ENCODE measurements at regions not wholly inside any gene's neighbourhood (a gene's known extent, or its start where the extent isn't known, plus 50 kb on each side); places are given as distances from the start of the nearest gene placed in this dataset.

- ChIA-PET RAD21 (ENCODE audit: unreplicated experiment) (interaction anchor here (1.0 to 1.1 kb wide), 2 partner anchors 11 to 137 kb away, joined by 3 to 4 read pairs; no protein-coding TSS in a partner anchor), POLR2A (interaction anchor here (2.0 kb wide), 1 partner anchor 23 kb away, joined by 7 read pairs; no protein-coding TSS in a partner anchor), CTCF (interaction anchor here (0.8 to 1.3 kb wide), 3 partner anchors 21 to 25 kb away, joined by 3 to 4 read pairs (median 3); no protein-coding TSS in a partner anchor), SMC1A (ENCODE audit: uncharacterized antibody, unreplicated experiment) (interaction anchor here (0.8 to 1.9 kb wide), 8 partner anchors 11 to 71 kb away, joined by 3 to 6 read pairs (median 4); no protein-coding TSS in a partner anchor)
- intact Hi-C loops (cut with micrococcal nuclease; ENCODE audit: unreplicated experiment) (no loop called here), in situ Hi-C loops (cut with MboI) (no loop called here)
- Histone ChIP-seq H3K36me3 (ENCODE audit: control insufficient read depth in 2 of 2, insufficient read depth in 2 of 2, low read length in 1 of 2) (no peaks in the 10 kb centered on the region), H3K9me3 (replicated peaks; ENCODE audit: control insufficient read depth, insufficient read depth, low read length) (no peaks in the 10 kb centered on the region), H3K4me2 (ENCODE audit: control insufficient read depth, insufficient read depth) (peak overlapping the region; percentile 57; the same call in 1 of the 2 replicates), H3K79me2 (ENCODE audit: control insufficient read depth, insufficient read depth, low read length) (no peaks in the 10 kb centered on the region), H3K27me3 (replicated peaks in 1 of 2; ENCODE audit: control insufficient read depth in 2 of 2, insufficient read depth in 2 of 2, low read length in 1 of 2) (no peaks in the 10 kb centered on the region), H2AFZ (ENCODE audit: control insufficient read depth, low read depth, low read length) (no peak overlapping the region), H3K27ac (ENCODE audit: control insufficient read depth, insufficient read depth) (no peak overlapping the region), H4K20me1 (ENCODE audit: control insufficient read depth, insufficient read depth) (no peaks in the 10 kb centered on the region), H3K4me1 (ENCODE audit: control insufficient read depth, insufficient read depth, low read length) (peaks cover 27% of the 10 kb centered on the region), H3K9ac (ENCODE audit: control insufficient read depth, insufficient read depth, low read length) (no peak overlapping the region), H3K4me3 (no peak overlapping the region)
- ATAC-seq (peak; percentile 94), DNase-seq (ENCODE audit: low read depth, low spot score) (peak; percentile 35), FAIRE-seq (no peak)
- 4% methylated on average over 3 of the region's 3 CpGs for WGBS (ENCODE audit: insufficient coverage, insufficient replicate concordance, low lambda C conversion rate, missing lambda C conversion rate)
- BruUV-seq (replicated peaks) = no TSS peak
- no peak for TF ChIP-seq SUZ12 (IDR thresholded peaks at IDR 0.05; ENCODE audit: unreplicated experiment)
- TF ChIP-seq RFX5 (IDR thresholded peaks at IDR 0.05; ENCODE audit: low read depth, low read length) = no peak
- TF ChIP-seq IRF4 (IDR thresholded peaks at IDR 0.05; ENCODE audit: low read depth, low read length) = peak; percentile 75; the same call in 1 of the 2 replicates
- no peak for TF ChIP-seq CHD2 (IDR thresholded peaks at IDR 0.05; ENCODE audit: borderline replicate concordance, low read depth, low read length)
- TF ChIP-seq NBN (IDR thresholded peaks at IDR 0.05) = no peak
- 0 out of 2 replicates have a peak, but pooled peaks have one; percentile 15 for TF ChIP-seq NR2F1 (conservative IDR thresholded peaks at IDR 0.05)
- peak in 1 of 2 experiments; percentile 69; a peak in 1 of 4 replicates for TF ChIP-seq ETV6 (conservative IDR thresholded peaks at IDR 0.05 in 1 of 2, IDR thresholded peaks at IDR 0.05 in 1 of 2; ENCODE audit: borderline replicate concordance in 1 of 2, low read depth in 1 of 2)
- TF ChIP-seq EED (IDR thresholded peaks at IDR 0.05; ENCODE audit: low read depth) = peak; percentile 72
- TF ChIP-seq IKZF1 (conservative IDR thresholded peaks at IDR 0.05) = peak; percentile 66
- no peak for TF ChIP-seq PRDM15 (CRISPR knock-in tag; IDR thresholded peaks at IDR 0.05)
- TF ChIP-seq, protein P1, sequence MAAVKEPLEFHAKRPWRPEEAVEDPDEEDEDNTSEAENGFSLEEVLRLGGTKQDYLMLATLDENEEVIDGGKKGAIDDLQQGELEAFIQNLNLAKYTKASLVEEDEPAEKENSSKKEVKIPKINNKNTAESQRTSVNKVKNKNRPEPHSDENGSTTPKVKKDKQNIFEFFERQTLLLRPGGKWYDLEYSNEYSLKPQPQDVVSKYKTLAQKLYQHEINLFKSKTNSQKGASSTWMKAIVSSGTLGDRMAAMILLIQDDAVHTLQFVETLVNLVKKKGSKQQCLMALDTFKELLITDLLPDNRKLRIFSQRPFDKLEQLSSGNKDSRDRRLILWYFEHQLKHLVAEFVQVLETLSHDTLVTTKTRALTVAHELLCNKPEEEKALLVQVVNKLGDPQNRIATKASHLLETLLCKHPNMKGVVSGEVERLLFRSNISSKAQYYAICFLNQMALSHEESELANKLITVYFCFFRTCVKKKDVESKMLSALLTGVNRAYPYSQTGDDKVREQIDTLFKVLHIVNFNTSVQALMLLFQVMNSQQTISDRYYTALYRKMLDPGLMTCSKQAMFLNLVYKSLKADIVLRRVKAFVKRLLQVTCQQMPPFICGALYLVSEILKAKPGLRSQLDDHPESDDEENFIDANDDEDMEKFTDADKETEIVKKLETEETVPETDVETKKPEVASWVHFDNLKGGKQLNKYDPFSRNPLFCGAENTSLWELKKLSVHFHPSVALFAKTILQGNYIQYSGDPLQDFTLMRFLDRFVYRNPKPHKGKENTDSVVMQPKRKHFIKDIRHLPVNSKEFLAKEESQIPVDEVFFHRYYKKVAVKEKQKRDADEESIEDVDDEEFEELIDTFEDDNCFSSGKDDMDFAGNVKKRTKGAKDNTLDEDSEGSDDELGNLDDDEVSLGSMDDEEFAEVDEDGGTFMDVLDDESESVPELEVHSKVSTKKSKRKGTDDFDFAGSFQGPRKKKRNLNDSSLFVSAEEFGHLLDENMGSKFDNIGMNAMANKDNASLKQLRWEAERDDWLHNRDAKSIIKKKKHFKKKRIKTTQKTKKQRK (IDR thresholded peaks at IDR 0.05; ENCODE audit: low read depth, low read length) = no peak
- no peak for TF ChIP-seq SIX5 (IDR thresholded peaks at IDR 0.05; ENCODE audit: low read depth, low read length, severe bottlenecking)
- TF ChIP-seq, protein P2, sequence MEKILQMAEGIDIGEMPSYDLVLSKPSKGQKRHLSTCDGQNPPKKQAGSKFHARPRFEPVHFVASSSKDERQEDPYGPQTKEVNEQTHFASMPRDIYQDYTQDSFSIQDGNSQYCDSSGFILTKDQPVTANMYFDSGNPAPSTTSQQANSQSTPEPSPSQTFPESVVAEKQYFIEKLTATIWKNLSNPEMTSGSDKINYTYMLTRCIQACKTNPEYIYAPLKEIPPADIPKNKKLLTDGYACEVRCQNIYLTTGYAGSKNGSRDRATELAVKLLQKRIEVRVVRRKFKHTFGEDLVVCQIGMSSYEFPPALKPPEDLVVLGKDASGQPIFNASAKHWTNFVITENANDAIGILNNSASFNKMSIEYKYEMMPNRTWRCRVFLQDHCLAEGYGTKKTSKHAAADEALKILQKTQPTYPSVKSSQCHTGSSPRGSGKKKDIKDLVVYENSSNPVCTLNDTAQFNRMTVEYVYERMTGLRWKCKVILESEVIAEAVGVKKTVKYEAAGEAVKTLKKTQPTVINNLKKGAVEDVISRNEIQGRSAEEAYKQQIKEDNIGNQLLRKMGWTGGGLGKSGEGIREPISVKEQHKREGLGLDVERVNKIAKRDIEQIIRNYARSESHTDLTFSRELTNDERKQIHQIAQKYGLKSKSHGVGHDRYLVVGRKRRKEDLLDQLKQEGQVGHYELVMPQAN (conservative IDR thresholded peaks at IDR 0.05) = no peak
- TF ChIP-seq BHLHE40 (IDR thresholded peaks at IDR 0.05; ENCODE audit: borderline replicate concordance in 1 of 2, low read depth in 2 of 2, low read length in 1 of 2) = peak in 1 of 2 experiments; percentile 5; a peak in 1 of 4 replicates
- TF ChIP-seq ZNF217 (IDR thresholded peaks at IDR 0.05) = peak; percentile 71
- TF ChIP-seq IKZF2 (IDR thresholded peaks at IDR 0.05) = peak; percentile 67 to 75; a peak in 3 of 4 replicates
Measured at GRCh38 chr11:19410032-19410431, 169.3 kb upstream of the E2F8 start.

Measured in GM12878 (cell line).